PC-3 (cell line): ENCODE measurements at regions not wholly inside any gene's neighbourhood (a gene's known extent, or its start where the extent isn't known, plus 50 kb on each side); places are given as distances from the start of the nearest gene placed in this dataset.

ENCODE experiments used
- ATAC-seq: fragments of 200-7000 bp; cut with Tn5 transposase; 2 replicates; pipeline ENCODE4 v1.9.1; 2020; ENCODE audit warnings: mild to moderate bottlenecking, moderate library complexity
- BruUV-seq: library from RNA; stranded (reverse); fragments of 400-500 nt; replicated peaks from 2 replicates; lab custom pipeline; 2021; lab: Mats Ljungman, UMichigan
- CTCF ChIA-PET: fragments of 300-600 bp; sonication (Branson Sonifier 250); formaldehyde crosslinking; loops from one replicate; lab custom pipeline; 2022; ENCODE audit warnings: antibody characterized with exemption; lab: Charles Lee
- POLR2A ChIA-PET: fragments of 300-600 bp; sonication (Branson Sonifier 250); formaldehyde crosslinking; loops from one replicate; lab custom pipeline; 2022; ENCODE audit warnings: antibody characterized with exemption; ENCODE audit not compliant: unreplicated experiment; lab: Charles Lee
- DNase-seq: peaks from one replicate; pipeline ENCODE4 v3.0.0-alpha.2; 2015
- H2AFZ ChIP-seq: fragments of 300-600 bp; sonication (generic); 2 replicates; pipeline ENCODE4 v1.6.0; 2016; ENCODE audit warnings: antibody characterized with exemption, low read length
- H3F3A ChIP-seq: fragments of 300-600 bp; sonication (generic); one replicate; pipeline ENCODE4 v1.6.0; 2017; ENCODE audit warnings: antibody characterized with exemption, low read length, control low read depth, mild to moderate bottlenecking; ENCODE audit not compliant: unreplicated experiment
- H3K27ac ChIP-seq: fragments of 300-600 bp; sonication (generic); 2 replicates; pipeline ENCODE4 v1.5.1; 2016; ENCODE audit warnings: mild to moderate bottlenecking, low read length
- H3K27me3 ChIP-seq: fragments of 300-600 bp; sonication (generic); 2 replicates; pipeline ENCODE4 v1.6.1; 2016; ENCODE audit warnings: low read length, mixed read lengths
- H3K36me3 ChIP-seq: fragments of 300-600 bp; sonication (generic); 2 replicates; pipeline ENCODE4 v1.6.1; 2016; ENCODE audit warnings: low read depth, mixed run types, low read length, mixed read lengths
- H3K4me1 ChIP-seq: fragments of 300-600 bp; sonication (generic); 2 replicates; pipeline ENCODE4 v1.5.1; 2016; ENCODE audit warnings: low read length; ENCODE audit not compliant: insufficient read depth
- H3K4me2 ChIP-seq: fragments of 300-600 bp; sonication (generic); 2 replicates; pipeline ENCODE4 v1.6.0; 2016; ENCODE audit warnings: low read length
- H3K4me3 ChIP-seq: fragments of 300-600 bp; sonication (generic); 2 replicates; pipeline ENCODE4 v1.5.1; 2016; ENCODE audit warnings: mild to moderate bottlenecking, low read length, mixed read lengths
- H3K79me2 ChIP-seq: fragments of 300-600 bp; sonication (generic); 2 replicates; pipeline ENCODE4 v1.6.1; 2017; ENCODE audit warnings: low read length, mixed read lengths
- H3K9ac ChIP-seq: fragments of 300-600 bp; sonication (generic); 2 replicates; pipeline ENCODE4 v1.6.0; 2016; ENCODE audit warnings: mild to moderate bottlenecking, low read length
- H3K9me2 ChIP-seq: fragments of 300-600 bp; sonication (generic); replicated peaks from 2 replicates; pipeline ENCODE4 v1.6.1; 2016; ENCODE audit warnings: mixed run types, low read length, mixed read lengths
- H3K9me3 ChIP-seq: fragments of 300-600 bp; sonication (generic); 2 replicates; pipeline ENCODE4 v1.6.1; 2016; ENCODE audit warnings: low read length, mixed read lengths
- H4K20me1 ChIP-seq: fragments of 300-600 bp; sonication (generic); 2 replicates; pipeline ENCODE4 v1.6.1; 2016; ENCODE audit warnings: low read length, mixed read lengths
- EZH2 ChIP-seq: fragments of 300-600 bp; sonication (generic); IDR thresholded peaks from one replicate; pipeline ENCODE4 v1.6.1; 2017; ENCODE audit warnings: antibody characterized with exemption, mild to moderate bottlenecking, low read length; ENCODE audit not compliant: unreplicated experiment
- EZH2phosphoT487 ChIP-seq: fragments of 300-600 bp; sonication (generic); IDR thresholded peaks from 2 replicates; pipeline ENCODE4 v1.6.1; 2018; ENCODE audit warnings: mild to moderate bottlenecking, antibody characterized with exemption, low read length, borderline replicate concordance
- intact Hi-C: fragments of 100-400 bp; cut with micrococcal nuclease; formaldehyde crosslinking; loops from 2 replicates; pipeline ENCODE4 v1.9.0; 2023
- TF ChIP-seq, protein P1 (sequence below): fragments of 300-600 bp; sonication (generic); conservative IDR thresholded peaks from 2 replicates; pipeline ENCODE4 v1.5.1; 2017; ENCODE audit warnings: antibody characterized with exemption, low read depth, mild to moderate bottlenecking, low read length

- Histone ChIP-seq H4K20me1 (no peaks in the 10 kb centered on the region), H3K4me3 (no peak overlapping the region), H3F3A (no peaks in the 10 kb centered on the region), H3K36me3 (no peaks in the 10 kb centered on the region), H3K9me2 (no peaks in the 10 kb centered on the region), H3K27ac (no peak overlapping the region), H3K79me2 (no peaks in the 10 kb centered on the region), H3K4me2 (no peak overlapping the region), H3K9ac (no peak overlapping the region), H3K27me3 (no peaks in the 10 kb centered on the region), H3K9me3 (no peaks in the 10 kb centered on the region), H2AFZ (no peak overlapping the region), H3K4me1 (peaks cover 28% of the 10 kb centered on the region)
- no peak for DNase-seq
- POLR2A ChIA-PET, result no interaction called here
- intact Hi-C loops, result no loop called here
- CTCF ChIA-PET, result no interaction called here
- no peak for ATAC-seq
- TF ChIP-seq EZH2 (no peak), EZH2phosphoT487 (no peak)
- TF ChIP-seq, protein P1, sequence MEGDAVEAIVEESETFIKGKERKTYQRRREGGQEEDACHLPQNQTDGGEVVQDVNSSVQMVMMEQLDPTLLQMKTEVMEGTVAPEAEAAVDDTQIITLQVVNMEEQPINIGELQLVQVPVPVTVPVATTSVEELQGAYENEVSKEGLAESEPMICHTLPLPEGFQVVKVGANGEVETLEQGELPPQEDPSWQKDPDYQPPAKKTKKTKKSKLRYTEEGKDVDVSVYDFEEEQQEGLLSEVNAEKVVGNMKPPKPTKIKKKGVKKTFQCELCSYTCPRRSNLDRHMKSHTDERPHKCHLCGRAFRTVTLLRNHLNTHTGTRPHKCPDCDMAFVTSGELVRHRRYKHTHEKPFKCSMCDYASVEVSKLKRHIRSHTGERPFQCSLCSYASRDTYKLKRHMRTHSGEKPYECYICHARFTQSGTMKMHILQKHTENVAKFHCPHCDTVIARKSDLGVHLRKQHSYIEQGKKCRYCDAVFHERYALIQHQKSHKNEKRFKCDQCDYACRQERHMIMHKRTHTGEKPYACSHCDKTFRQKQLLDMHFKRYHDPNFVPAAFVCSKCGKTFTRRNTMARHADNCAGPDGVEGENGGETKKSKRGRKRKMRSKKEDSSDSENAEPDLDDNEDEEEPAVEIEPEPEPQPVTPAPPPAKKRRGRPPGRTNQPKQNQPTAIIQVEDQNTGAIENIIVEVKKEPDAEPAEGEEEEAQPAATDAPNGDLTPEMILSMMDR, result no peak
- BruUV-seq, result no TSS peak
Measured at GRCh38 chr5:124260921-124261515, 485.4 kb downstream of the ZNF608 start.

DNA sequence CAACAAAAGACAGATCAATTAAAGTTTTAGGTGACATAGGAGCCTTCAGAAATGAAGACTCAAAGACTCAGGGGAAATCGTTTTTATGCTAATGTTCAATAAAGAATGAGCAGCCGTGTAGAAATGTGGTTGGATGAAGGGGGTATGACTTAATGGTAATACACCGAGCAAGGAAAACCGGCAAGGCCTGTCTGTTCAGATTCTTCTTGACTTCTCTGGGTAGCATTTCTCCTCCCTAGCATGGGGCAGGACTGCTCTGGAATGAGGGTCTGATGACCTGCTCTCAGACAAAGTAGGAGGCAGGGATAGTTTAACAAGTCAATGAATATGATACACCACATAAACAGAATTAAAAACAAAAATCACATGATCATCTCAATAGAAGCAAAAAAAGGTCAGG lies 487.4 kb downstream of the ZNF608 start:
- peaks cover 23% of the 10 kb centered on the region for H3K4me1 ChIP-seq
- ATAC-seq, result no peak
- no peaks in the 10 kb centered on the region for H3K27me3 ChIP-seq
- ChIA-PET CTCF (no interaction called here), POLR2A (no interaction called here)
- H3K9me2 ChIP-seq, result no peaks in the 10 kb centered on the region
- intact Hi-C loops, result no loop called here
- H3F3A ChIP-seq, result no peaks in the 10 kb centered on the region
- no peaks in the 10 kb centered on the region for H4K20me1 ChIP-seq
- H3K9ac ChIP-seq, result no peak overlapping the region
- H3K27ac ChIP-seq, result no peak overlapping the region
- DNase-seq, result peak; percentile 72
- no peaks in the 10 kb centered on the region for H3K36me3 ChIP-seq
- H3K79me2 ChIP-seq, result no peaks in the 10 kb centered on the region
- H3K4me2 ChIP-seq, result 0 out of 2 replicates have a peak overlapping the region, but pooled peaks have one; percentile 29
- no peaks in the 10 kb centered on the region for H3K9me3 ChIP-seq
- TF ChIP-seq EZH2phosphoT487 (no peak), EZH2 (no peak)
- TF ChIP-seq, protein P1, result no peak
- no peak overlapping the region for H3K4me3 ChIP-seq
- BruUV-seq, result no TSS peak
- H2AFZ ChIP-seq, result peak overlapping the region; percentile 35; the same call in 1 of the 2 replicates

GRCh38 chr5:124257048-124257447 lies 489.4 kb downstream of the ZNF608 start:
- H3K27me3 ChIP-seq, result no peaks in the 10 kb centered on the region
- CTCF ChIA-PET, result no interaction called here
- H4K20me1 ChIP-seq, result no peaks in the 10 kb centered on the region
- no peak overlapping the region for H2AFZ ChIP-seq
- BruUV-seq, result no TSS peak
- H3K4me2 ChIP-seq, result no peak overlapping the region
- H3K79me2 ChIP-seq, result no peaks in the 10 kb centered on the region
- no peaks in the 10 kb centered on the region for H3F3A ChIP-seq
- H3K9me3 ChIP-seq, result no peaks in the 10 kb centered on the region
- ATAC-seq (no peak), DNase-seq (no peak)
- no peaks in the 10 kb centered on the region for H3K9me2 ChIP-seq
- TF ChIP-seq EZH2phosphoT487, result no peak
- no peak for TF ChIP-seq EZH2
- TF ChIP-seq, protein P1, result no peak
- no peak overlapping the region for H3K4me3 ChIP-seq
- intact Hi-C loops, result no loop called here
- H3K9ac ChIP-seq, result no peak overlapping the region
- POLR2A ChIA-PET, result no interaction called here
- H3K27ac ChIP-seq, result no peak overlapping the region
- peaks cover 5% of the 10 kb centered on the region; the same call in 1 of the 2 replicates for H3K4me1 ChIP-seq
- H3K36me3 ChIP-seq, result no peaks in the 10 kb centered on the region
